ENCODE measurements at regions not wholly inside any gene's neighbourhood (a gene's known extent, or its start where the extent isn't known, plus 50 kb on each side); places are given as distances from the start of the nearest gene placed in this dataset.
"Not testable (repeated sequence)": the region's sequence is repeated elsewhere in the genome, so short reads cannot be mapped to it uniquely, and the experiment has no call there.

GRCh38 chr5:88094403-88094802 is 174.2 kb downstream of the TMEM161B start:
- in situ Hi-C loops (cut with HindIII; ENCODE audit: low pct_ligation_motif_present, low pct_unique_long_range_greater_than_20kb, low sequenced_read_pairs), result no loop called here

GRCh38 chr5:88093765-88094164 is 174.9 kb downstream of the TMEM161B start:
- in situ Hi-C loops (cut with HindIII; ENCODE audit: low pct_ligation_motif_present, low pct_unique_long_range_greater_than_20kb, low sequenced_read_pairs), result no loop called here
- no peak for DNase-seq

More at GRCh38 chr5:88094403-88094802, 174.2 kb downstream of the TMEM161B start:
- DNase-seq, result no peak

GRCh38 chr5:88092958-88093605 is 175.6 kb downstream of the TMEM161B start:
- in situ Hi-C loops (cut with HindIII; ENCODE audit: low pct_ligation_motif_present, low pct_unique_long_range_greater_than_20kb, low sequenced_read_pairs), result no loop called here

GRCh38 chr5:88092358-88092757 is 176.3 kb downstream of the TMEM161B start:
- in situ Hi-C loops (cut with HindIII; ENCODE audit: low pct_ligation_motif_present, low pct_unique_long_range_greater_than_20kb, low sequenced_read_pairs), result no loop called here
- no peak for DNase-seq

More at GRCh38 chr5:88092958-88093605, 175.6 kb downstream of the TMEM161B start:
- DNase-seq, result no peak

- in situ Hi-C loops (cut with HindIII; ENCODE audit: low pct_ligation_motif_present, low pct_unique_long_range_greater_than_20kb, low sequenced_read_pairs), result no loop called here
- DNase-seq, result no peak
These were observed 178.1 kb downstream of the TMEM161B start for GRCh38 chr5:88090506-88090905.

- DNase-seq, result no peak
- in situ Hi-C loops (cut with HindIII; ENCODE audit: low pct_ligation_motif_present, low pct_unique_long_range_greater_than_20kb, low sequenced_read_pairs), result no loop called here
These were observed 178.8 kb downstream of the TMEM161B start for GRCh38 chr5:88089719-88090390.

- in situ Hi-C loops (cut with HindIII; ENCODE audit: low pct_ligation_motif_present, low pct_unique_long_range_greater_than_20kb, low sequenced_read_pairs), result no loop called here
- no peak for DNase-seq
These were observed 183.2 kb downstream of the TMEM161B start for GRCh38 chr5:88085462-88085861.

- no peak for DNase-seq
- in situ Hi-C loops (cut with HindIII; ENCODE audit: low pct_ligation_motif_present, low pct_unique_long_range_greater_than_20kb, low sequenced_read_pairs), result no loop called here
These were observed 186.8 kb downstream of the TMEM161B start for GRCh38 chr5:88081877-88082276.

- no peak for DNase-seq
- in situ Hi-C loops (cut with HindIII; ENCODE audit: low pct_ligation_motif_present, low pct_unique_long_range_greater_than_20kb, low sequenced_read_pairs), result no loop called here
These were observed 204.8 kb downstream of the TMEM161B start for GRCh38 chr5:88063813-88064212.

- in situ Hi-C loops (cut with HindIII; ENCODE audit: low pct_ligation_motif_present, low pct_unique_long_range_greater_than_20kb, low sequenced_read_pairs), result no loop called here
- no peak for DNase-seq
These were observed 208.5 kb downstream of the TMEM161B start for GRCh38 chr5:88060194-88060593.

GRCh38 chr5:88058625-88059024 is 210.0 kb downstream of the TMEM161B start:
- in situ Hi-C loops (cut with HindIII; ENCODE audit: low pct_ligation_motif_present, low pct_unique_long_range_greater_than_20kb, low sequenced_read_pairs), result no loop called here

GRCh38 chr5:88052468-88052867 is 216.2 kb downstream of the TMEM161B start:
- DNase-seq; in situ Hi-C loops (cut with HindIII; ENCODE audit: low pct_ligation_motif_present, low pct_unique_long_range_greater_than_20kb, low sequenced_read_pairs): not testable (repeated sequence)

More at GRCh38 chr5:88058625-88059024, 210.0 kb downstream of the TMEM161B start:
- no peak for DNase-seq

- no peak for DNase-seq
- in situ Hi-C loops (cut with HindIII; ENCODE audit: low pct_ligation_motif_present, low pct_unique_long_range_greater_than_20kb, low sequenced_read_pairs), result no loop called here
These were observed 217.5 kb downstream of the TMEM161B start for GRCh38 chr5:88051148-88051547.

GRCh38 chr5:88049737-88050136 is 218.9 kb downstream of the TMEM161B start:
- DNase-seq, result no peak
- in situ Hi-C loops (cut with HindIII; ENCODE audit: low pct_ligation_motif_present, low pct_unique_long_range_greater_than_20kb, low sequenced_read_pairs), result no loop called here

GRCh38 chr5:88049156-88049555 is 219.5 kb downstream of the TMEM161B start:
- no peak for DNase-seq
- in situ Hi-C loops (cut with HindIII; ENCODE audit: low pct_ligation_motif_present, low pct_unique_long_range_greater_than_20kb, low sequenced_read_pairs), result no loop called here

- in situ Hi-C loops (cut with HindIII; ENCODE audit: low pct_ligation_motif_present, low pct_unique_long_range_greater_than_20kb, low sequenced_read_pairs), result no loop called here
These were observed 222.6 kb downstream of the TMEM161B start for GRCh38 chr5:88045931-88046461.

GRCh38 chr5:88045165-88045564 is 223.5 kb downstream of the TMEM161B start:
- no peak for DNase-seq
- in situ Hi-C loops (cut with HindIII; ENCODE audit: low pct_ligation_motif_present, low pct_unique_long_range_greater_than_20kb, low sequenced_read_pairs), result no loop called here

More at GRCh38 chr5:88045931-88046461, 222.6 kb downstream of the TMEM161B start:
- DNase-seq, result no peak

- in situ Hi-C loops (cut with HindIII; ENCODE audit: low pct_ligation_motif_present, low pct_unique_long_range_greater_than_20kb, low sequenced_read_pairs), result no loop called here
- no peak for DNase-seq
These were observed 234.1 kb downstream of the TMEM161B start for GRCh38 chr5:88034520-88034919.

- in situ Hi-C loops (cut with HindIII; ENCODE audit: low pct_ligation_motif_present, low pct_unique_long_range_greater_than_20kb, low sequenced_read_pairs), result no loop called here
- DNase-seq, result no peak
These were observed 235.5 kb downstream of the TMEM161B start for GRCh38 chr5:88033191-88033590.

GRCh38 chr5:88029011-88029410 is 239.6 kb downstream of the TMEM161B start:
- in situ Hi-C loops (cut with HindIII; ENCODE audit: low pct_ligation_motif_present, low pct_unique_long_range_greater_than_20kb, low sequenced_read_pairs), result no loop called here
- DNase-seq, result no peak
